Tibial nerve (tissue), 4 donors: ENCODE measurements at regions not wholly inside any gene's neighbourhood (a gene's known extent, or its start where the extent isn't known, plus 50 kb on each side); places are given as distances from the start of the nearest gene placed in this dataset.

Experiments
- DNase-seq, 2 donors: peaks; one replicate each; pipeline ENCODE4 v3.0.0-alpha.2; 2019; ENCODE audit warnings: low spot score in 2 of 2
- H3K27ac ChIP-seq, 4 donors: fragments of 200-600 bp; sonication (generic) in 3 of 4; one replicate each; pipeline ENCODE4 v1.5.1; 2017 to 2019; ENCODE audit warnings: mild to moderate bottlenecking in 1 of 4
- H3K27me3 ChIP-seq, 2 donors: fragments of 200-600 bp; sonication (generic) in 1 of 2; one replicate each; pipeline versions ENCODE4 v1.5.1 to v1.6.0; 2017 to 2019
- H3K36me3 ChIP-seq, 3 donors: fragments of 200-600 bp; sonication (generic); one replicate each; pipeline ENCODE4 v1.5.1; 2018 to 2019
- H3K4me1 ChIP-seq, 4 donors: fragments of 200-600 bp; sonication (generic) in 3 of 4; one replicate each; pipeline ENCODE4 v1.5.1; 2017 to 2019
- H3K4me3 ChIP-seq, 4 donors: fragments of 200-600 bp; sonication (generic) in 3 of 4; one replicate each; pipeline ENCODE4 v1.5.1; 2017 to 2019; ENCODE audit warnings: mild to moderate bottlenecking in 1 of 4, moderate library complexity in 1 of 4
- H3K9me3 ChIP-seq, 4 donors: fragments of 200-600 bp; sonication (generic) in 3 of 4; one replicate each; pipeline ENCODE4 v1.5.1; 2017 to 2019
- CTCF ChIP-seq, 5 experiments: fragments of 200-600 bp in 3 of 5; fragments of 450-650 bp in 2 of 5; sonication (generic) in 3 of 5; IDR thresholded peaks; one replicate each; pipeline ENCODE4 v1.5.1; 2016 to 2019; ENCODE audit warnings: antibody characterized with exemption in 5 of 5, mild to moderate bottlenecking in 3 of 5, moderate library complexity in 2 of 5
- EP300 ChIP-seq, 2 donors: sonication (generic); formaldehyde crosslinking; IDR thresholded peaks; one replicate each; pipeline ENCODE4 v1.6.1; 2017; ENCODE audit warnings: antibody characterized with exemption in 2 of 2, mild to moderate bottlenecking in 1 of 2
- POLR2A ChIP-seq, 2 donors: fragments of 450-650 bp; IDR thresholded peaks; one replicate each; pipeline ENCODE4 v1.6.1; 2017; ENCODE audit warnings: antibody characterized with exemption in 2 of 2, mild to moderate bottlenecking in 2 of 2, moderate library complexity in 2 of 2
- WGBS, 2 donors: methylation state at CpG; one replicate each; pipeline ENCODE4 v1.1.5; 2018; 5-methylcytosine and 5-hydroxymethylcytosine counted together

GRCh38 chr21:36564647-36565046 lies 84.7 kb upstream of the CLDN14 start:
- H3K4me3 ChIP-seq = no peak overlapping the region
- no peaks in the 10 kb centered on the region for H3K36me3 ChIP-seq
- H3K9me3 ChIP-seq = peaks cover 0 to 5% (median 0%) of the 10 kb centered on the region in 4 donors
- TF ChIP-seq POLR2A (IDR thresholded peaks at IDR 0.05) = no peak
- no peak for TF ChIP-seq EP300 (IDR thresholded peaks at IDR 0.05)
- TF ChIP-seq CTCF (IDR thresholded peaks at IDR 0.05) = no peak
- no peak for DNase-seq
- WGBS, 2 donors = 0 to 40% methylated on average over 1 of the region's 1 CpG
- no peak overlapping the region for H3K27ac ChIP-seq
- no peaks in the 10 kb centered on the region for H3K27me3 ChIP-seq
- H3K4me1 ChIP-seq = no peaks in the 10 kb centered on the region

- TF ChIP-seq CTCF (IDR thresholded peaks at IDR 0.05) = no peak
- no peak for TF ChIP-seq POLR2A (IDR thresholded peaks at IDR 0.05)
- no peak for TF ChIP-seq EP300 (IDR thresholded peaks at IDR 0.05)
- 70 to 81% methylated on average over 2 of the region's 2 CpGs for WGBS, 2 donors
- no peaks in the 10 kb centered on the region for H3K4me1 ChIP-seq
- peaks cover 0 to 5% (median 0%) of the 10 kb centered on the region in 4 donors for H3K9me3 ChIP-seq
- DNase-seq = no peak
- H3K36me3 ChIP-seq = no peaks in the 10 kb centered on the region
- no peak overlapping the region for H3K4me3 ChIP-seq
- no peaks in the 10 kb centered on the region for H3K27me3 ChIP-seq
- H3K27ac ChIP-seq = no peak overlapping the region
These were observed 85.6 kb upstream of the CLDN14 start for GRCh38 chr21:36565540-36565939.

DNA sequence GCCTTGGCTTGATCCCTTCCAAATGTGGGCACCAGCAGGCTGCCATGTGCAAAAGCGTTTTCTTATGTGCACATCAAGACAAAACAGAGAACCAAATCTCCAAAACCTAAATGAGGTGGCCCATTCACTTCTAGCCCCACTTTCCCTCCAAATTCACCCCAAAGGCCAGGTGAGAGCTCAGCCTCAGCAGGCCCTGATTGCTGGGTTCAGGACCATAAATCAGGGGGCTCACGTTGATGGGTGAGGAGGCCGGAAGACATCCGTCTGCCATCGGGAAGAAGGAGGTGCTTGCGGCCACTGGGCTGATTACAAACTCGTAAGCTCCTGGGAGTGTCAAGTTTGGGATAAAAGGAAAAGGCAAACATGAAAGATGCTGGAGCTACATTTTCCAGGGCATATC lies 86.7 kb upstream of the CLDN14 start:
- WGBS, 2 donors = 75 to 77% methylated on average over 7 of the region's 7 CpGs

DNA sequence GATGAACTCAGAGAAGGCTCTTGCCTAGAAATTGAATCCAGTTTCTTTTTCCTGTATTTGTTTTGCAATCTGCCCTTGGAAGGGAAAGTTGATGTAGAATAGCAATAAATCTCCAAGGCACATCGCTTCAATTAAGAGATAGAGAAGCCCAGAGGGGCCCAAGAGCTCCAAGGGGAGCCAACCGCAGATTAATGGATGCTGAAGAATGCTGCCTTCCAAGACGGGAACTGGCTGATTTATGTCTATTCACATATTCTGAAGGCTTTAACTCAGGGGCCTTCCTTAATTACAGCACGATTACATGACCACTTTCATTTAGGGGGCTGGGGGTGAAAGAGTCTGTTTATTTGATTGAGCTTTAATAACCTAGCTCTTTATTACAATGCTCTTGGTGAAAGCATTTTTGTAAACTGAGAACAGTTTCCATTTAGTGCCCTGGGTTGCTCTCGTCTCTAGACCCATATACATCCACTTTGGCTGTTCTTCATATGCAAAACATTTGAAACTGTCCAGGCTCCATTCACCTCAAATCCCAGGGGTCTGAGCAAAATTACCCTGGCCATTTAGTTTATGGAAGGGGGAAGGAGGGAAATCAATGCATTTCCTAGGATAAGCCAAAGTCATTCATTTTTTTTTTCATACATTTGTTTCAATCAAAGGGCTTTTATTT lies 87.4 kb upstream of the CLDN14 start:
- H3K36me3 ChIP-seq = no peaks in the 10 kb centered on the region
- H3K9me3 ChIP-seq = peaks cover 0 to 5% (median 0%) of the 10 kb centered on the region in 4 donors
- 35 to 42% methylated on average over 5 of the region's 5 CpGs for WGBS, 2 donors
- no peaks in the 10 kb centered on the region for H3K4me1 ChIP-seq
- no peak for DNase-seq
- TF ChIP-seq POLR2A (IDR thresholded peaks at IDR 0.05) = no peak
- no peak for TF ChIP-seq EP300 (IDR thresholded peaks at IDR 0.05)
- no peak for TF ChIP-seq CTCF (IDR thresholded peaks at IDR 0.05)
- H3K27me3 ChIP-seq = no peaks in the 10 kb centered on the region
- H3K27ac ChIP-seq = no peak overlapping the region
- no peak overlapping the region for H3K4me3 ChIP-seq

More for the DNA sequence above, 86.7 kb upstream of the CLDN14 start:
- Histone ChIP-seq H3K36me3 (no peaks in the 10 kb centered on the region), H3K27me3 (no peaks in the 10 kb centered on the region), H3K4me3 (no peak overlapping the region), H3K4me1 (no peaks in the 10 kb centered on the region), H3K9me3 (peaks cover 0 to 5% (median 0%) of the 10 kb centered on the region in 4 donors), H3K27ac (no peak overlapping the region)
- no peak for TF ChIP-seq CTCF (IDR thresholded peaks at IDR 0.05)
- no peak for TF ChIP-seq EP300 (IDR thresholded peaks at IDR 0.05)
- TF ChIP-seq POLR2A (IDR thresholded peaks at IDR 0.05) = no peak
- DNase-seq = no peak

GRCh38 chr21:36569511-36569910 lies 89.6 kb upstream of the CLDN14 start:
- no peak overlapping the region for H3K27ac ChIP-seq
- H3K9me3 ChIP-seq = peaks cover 0 to 5% (median 0%) of the 10 kb centered on the region in 4 donors
- no peaks in the 10 kb centered on the region for H3K4me1 ChIP-seq
- no peak for DNase-seq
- no peak overlapping the region for H3K4me3 ChIP-seq
- no peaks in the 10 kb centered on the region for H3K36me3 ChIP-seq
- 90 to 94% methylated on average over 6 of the region's 6 CpGs for WGBS, 2 donors
- TF ChIP-seq EP300 (IDR thresholded peaks at IDR 0.05) (no peak), CTCF (IDR thresholded peaks at IDR 0.05) (no peak), POLR2A (IDR thresholded peaks at IDR 0.05) (no peak)
- no peaks in the 10 kb centered on the region for H3K27me3 ChIP-seq
